ENCODE measurements at regions not wholly inside any gene's neighbourhood (a gene's known extent, or its start where the extent isn't known, plus 50 kb on each side); places are given as distances from the start of the nearest gene placed in this dataset.

GRCh38 chr10:128759174-128759573 is 633.0 kb upstream of the MKI67 start:
- no peak for DNase-seq (ENCODE audit: low spot score in 2 of 2)

GRCh38 chr10:128763588-128763987 is 637.4 kb upstream of the MKI67 start:
- DNase-seq (ENCODE audit: low spot score in 2 of 2), result no peak
- intact Hi-C loops (cut with DNase I; ENCODE audit: low total_unique reads), result no loop called here
- no peak for TF ChIP-seq CTCF (IDR thresholded peaks at IDR 0.05)
- TF ChIP-seq POLR2A (IDR thresholded peaks at IDR 0.05), result no peak
- 85% methylated on average over 4 of the region's 4 CpGs for WGBS, 2 donors
- H3K4me3 ChIP-seq (ENCODE audit: low read depth, poor library complexity, severe bottlenecking), result no peak overlapping the region

More at GRCh38 chr10:128759174-128759573, 633.0 kb upstream of the MKI67 start:
- intact Hi-C loops (cut with DNase I; ENCODE audit: low total_unique reads), result no loop called here
- H3K4me3 ChIP-seq (ENCODE audit: low read depth, poor library complexity, severe bottlenecking), result no peak overlapping the region
- no peak for TF ChIP-seq CTCF (IDR thresholded peaks at IDR 0.05)
- no peak for TF ChIP-seq POLR2A (IDR thresholded peaks at IDR 0.05)
- 83 to 89% methylated on average over 8 of the region's 8 CpGs for WGBS, 2 donors

- TF ChIP-seq CTCF (IDR thresholded peaks at IDR 0.05) (no peak), POLR2A (IDR thresholded peaks at IDR 0.05) (no peak)
- no peak overlapping the region for H3K4me3 ChIP-seq (ENCODE audit: low read depth, poor library complexity, severe bottlenecking)
- no peak for DNase-seq (ENCODE audit: low spot score in 2 of 2)
- WGBS, 2 donors, result 90 to 95% methylated on average over 11 of the region's 11 CpGs
- intact Hi-C loops (cut with DNase I; ENCODE audit: low total_unique reads), result no loop called here
These were observed 638.0 kb upstream of the MKI67 start for GRCh38 chr10:128764190-128764589.

GRCh38 chr10:128766915-128767314 is 640.7 kb upstream of the MKI67 start:
- WGBS, 2 donors, result 85 to 88% methylated on average over 2 of the region's 2 CpGs
- intact Hi-C loops (cut with DNase I; ENCODE audit: low total_unique reads), result no loop called here

GRCh38 chr10:128774979-128775378 is 648.8 kb upstream of the MKI67 start:
- 91 to 96% methylated on average over 1 of the region's 1 CpG for WGBS, 2 donors
- intact Hi-C loops (cut with DNase I; ENCODE audit: low total_unique reads), result no loop called here

More at GRCh38 chr10:128766915-128767314, 640.7 kb upstream of the MKI67 start:
- no peak overlapping the region for H3K4me3 ChIP-seq (ENCODE audit: low read depth, poor library complexity, severe bottlenecking)
- TF ChIP-seq POLR2A (IDR thresholded peaks at IDR 0.05) (no peak), CTCF (IDR thresholded peaks at IDR 0.05) (no peak)
- no peak for DNase-seq (ENCODE audit: low spot score in 2 of 2)

More at GRCh38 chr10:128774979-128775378, 648.8 kb upstream of the MKI67 start:
- no peak overlapping the region for H3K4me3 ChIP-seq (ENCODE audit: low read depth, poor library complexity, severe bottlenecking)
- TF ChIP-seq POLR2A (IDR thresholded peaks at IDR 0.05) (no peak), CTCF (IDR thresholded peaks at IDR 0.05) (no peak)
- DNase-seq (ENCODE audit: low spot score in 2 of 2), result no peak

All from lower leg skin (tissue), 4 donors.